Jurkat, Clone E6-1 (cell line): ENCODE measurements at regions not wholly inside any gene's neighbourhood (a gene's known extent, or its start where the extent isn't known, plus 50 kb on each side); places are given as distances from the start of the nearest gene placed in this dataset.

ENCODE experiments used
- DNase-seq: peaks from one replicate; pipeline ENCODE4 v3.0.0-alpha.2; 2011; ENCODE audit warnings: low read depth, low spot score
- H3K4me3 ChIP-seq: 2 replicates; pipeline ENCODE4 v1.5.1; 2011; ENCODE audit warnings: mild to moderate bottlenecking, low read length, control low read depth, moderate library complexity

- DNase-seq = peak; percentile 61
- no peak overlapping the region for H3K4me3 ChIP-seq
Observed at GRCh38 chr18:30929718-30930117, 112.8 kb downstream of the DSC3 start.

- H3K4me3 ChIP-seq = no peak overlapping the region
- DNase-seq = no peak
Observed at GRCh38 chr18:30929065-30929464, 113.5 kb downstream of the DSC3 start.

- no peak overlapping the region for H3K4me3 ChIP-seq
- DNase-seq = no peak
Observed at GRCh38 chr18:30927517-30928075, 114.9 kb downstream of the DSC3 start.

DNA sequence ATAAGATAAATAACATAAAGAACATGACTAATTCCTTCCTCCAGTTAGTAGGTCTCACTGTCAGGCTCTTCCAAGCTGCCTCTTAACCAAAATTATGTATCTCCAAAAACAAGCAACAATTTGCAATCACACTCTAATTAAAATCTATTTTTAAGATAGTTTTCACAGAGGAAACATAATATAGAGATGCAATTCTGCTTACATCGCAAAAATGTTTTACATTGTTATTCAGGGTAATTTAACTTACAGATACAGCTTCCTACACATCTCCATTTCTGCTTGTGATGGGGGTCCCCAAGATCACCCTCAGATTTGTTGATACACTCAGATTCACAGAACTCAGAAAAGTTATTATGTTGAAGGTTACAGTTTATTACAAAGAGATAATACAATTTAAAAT lies 115.5 kb downstream of the DSC3 start:
- no peak for DNase-seq
- H3K4me3 ChIP-seq = no peak overlapping the region

DNA sequence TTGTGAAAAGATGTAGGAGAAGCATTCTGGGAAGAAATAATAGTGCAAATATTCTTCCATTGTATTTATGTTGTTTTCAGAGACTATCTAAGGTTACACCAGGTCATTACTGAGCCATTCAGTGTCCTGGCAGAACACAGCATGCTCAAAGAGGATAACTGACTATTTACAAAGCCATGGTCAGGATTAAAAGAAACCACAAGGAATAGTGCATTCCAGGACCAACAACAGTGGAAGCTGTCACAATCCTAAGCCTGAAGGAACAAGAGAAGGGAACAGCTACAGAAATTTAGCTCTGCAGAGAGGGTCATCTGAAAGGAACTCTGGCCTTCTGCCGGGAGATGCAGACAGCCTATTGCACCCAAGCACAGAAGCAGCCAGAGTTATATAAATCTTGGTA lies 116.7 kb downstream of the DSC3 start:
- DNase-seq = no peak
- no peak overlapping the region for H3K4me3 ChIP-seq

DNA sequence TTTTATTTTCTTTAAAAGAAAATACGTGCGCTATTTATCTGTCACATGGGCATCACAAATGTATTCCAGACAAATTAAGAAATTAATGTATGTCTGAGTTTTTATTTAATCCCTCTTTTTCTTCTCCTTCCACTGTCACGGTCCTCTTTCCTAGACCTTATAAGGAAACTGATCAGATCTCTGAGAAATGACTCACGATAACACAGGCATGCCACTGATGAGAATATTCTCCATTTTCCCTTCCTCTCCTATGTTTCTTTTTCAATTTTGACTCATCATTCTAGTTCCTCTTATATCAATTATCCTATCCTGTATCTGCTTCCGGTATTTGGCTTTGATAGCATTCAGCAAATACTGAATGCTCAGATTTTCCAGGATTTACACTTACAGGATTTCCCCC lies 121.8 kb downstream of the DSC3 start:
- no peak overlapping the region for H3K4me3 ChIP-seq
- no peak for DNase-seq

DNA sequence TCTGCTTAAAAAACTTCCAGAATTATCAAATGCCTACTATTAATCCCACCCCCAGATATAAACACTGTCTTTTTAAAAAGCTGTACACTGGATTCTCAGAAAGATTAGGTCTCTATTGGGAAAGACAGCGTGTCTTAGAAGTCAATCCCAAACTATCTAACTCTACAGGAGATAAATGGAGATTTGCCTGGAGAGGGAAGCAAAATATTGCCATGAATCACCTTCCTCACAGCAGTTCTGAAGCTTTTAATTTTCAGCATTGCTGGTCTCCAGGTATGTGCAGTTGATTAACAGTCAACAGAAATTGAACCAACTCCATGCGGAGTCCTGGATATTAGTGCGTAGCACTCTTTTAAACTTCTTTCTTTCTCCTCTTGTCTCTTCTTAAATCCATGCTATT lies 122.2 kb downstream of the DSC3 start:
- no peak for DNase-seq
- no peak overlapping the region for H3K4me3 ChIP-seq

DNA sequence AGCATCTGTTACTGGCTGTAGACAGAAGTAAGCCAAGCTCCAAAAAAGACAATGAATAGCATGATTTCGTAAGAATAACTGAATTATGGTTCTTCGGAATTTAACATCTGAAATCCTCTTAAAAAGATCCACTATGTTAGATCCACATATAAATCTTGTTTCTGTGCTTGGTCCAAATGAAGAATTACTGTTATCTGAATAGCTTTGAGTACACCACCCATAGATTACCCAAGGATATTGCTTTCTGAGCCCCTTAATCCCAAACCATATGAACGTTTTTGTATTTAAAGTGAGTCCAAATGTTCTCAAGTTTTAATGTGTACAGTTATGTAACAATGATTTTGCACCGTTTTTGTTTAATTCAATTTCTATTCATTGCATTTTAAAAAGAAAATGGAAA lies 124.9 kb downstream of the DSC3 start:
- no peak overlapping the region for H3K4me3 ChIP-seq
- DNase-seq = no peak

GRCh38 chr18:30915336-30915988 lies 127.1 kb downstream of the DSC3 start:
- no peak overlapping the region for H3K4me3 ChIP-seq
- no peak for DNase-seq

DNA sequence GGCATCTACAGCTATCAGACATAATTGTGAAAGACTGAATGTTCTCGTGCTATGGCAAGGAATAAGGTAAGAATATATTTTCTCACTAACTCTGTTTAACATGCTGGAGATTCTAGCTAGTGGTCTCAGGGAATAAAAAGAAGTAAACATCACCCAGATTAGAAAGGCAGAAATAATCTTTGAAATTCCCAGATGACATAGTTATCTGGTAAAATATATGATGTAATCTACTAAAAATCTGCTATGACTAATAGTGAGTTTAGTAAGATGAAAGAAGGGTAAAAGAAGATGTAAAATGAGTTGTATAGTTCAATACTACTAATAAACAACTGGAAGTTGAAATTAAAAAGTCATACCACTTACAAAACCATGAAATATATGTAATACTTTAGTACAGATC lies 134.2 kb downstream of the DSC3 start:
- no peak for DNase-seq
- H3K4me3 ChIP-seq = no peak overlapping the region

DNA sequence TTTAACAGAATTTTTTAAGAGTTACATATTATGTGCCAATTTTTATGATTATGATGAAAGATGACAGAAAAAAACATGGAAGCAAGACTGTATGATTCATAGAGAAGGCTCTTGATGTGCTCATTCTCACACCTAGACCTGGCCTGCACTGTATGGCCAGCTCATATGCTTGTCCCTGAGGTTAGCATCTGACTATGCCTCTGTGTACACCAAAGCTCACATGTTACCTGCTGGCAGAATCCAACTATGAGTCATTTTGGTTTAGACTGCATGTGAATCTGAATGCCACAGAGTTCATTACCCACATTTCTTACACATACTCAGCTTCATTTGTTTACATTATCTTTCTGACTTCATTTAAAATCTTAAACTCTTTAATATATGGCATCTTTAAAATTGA lies 139.0 kb downstream of the DSC3 start:
- DNase-seq = no peak
- no peak overlapping the region for H3K4me3 ChIP-seq

DNA sequence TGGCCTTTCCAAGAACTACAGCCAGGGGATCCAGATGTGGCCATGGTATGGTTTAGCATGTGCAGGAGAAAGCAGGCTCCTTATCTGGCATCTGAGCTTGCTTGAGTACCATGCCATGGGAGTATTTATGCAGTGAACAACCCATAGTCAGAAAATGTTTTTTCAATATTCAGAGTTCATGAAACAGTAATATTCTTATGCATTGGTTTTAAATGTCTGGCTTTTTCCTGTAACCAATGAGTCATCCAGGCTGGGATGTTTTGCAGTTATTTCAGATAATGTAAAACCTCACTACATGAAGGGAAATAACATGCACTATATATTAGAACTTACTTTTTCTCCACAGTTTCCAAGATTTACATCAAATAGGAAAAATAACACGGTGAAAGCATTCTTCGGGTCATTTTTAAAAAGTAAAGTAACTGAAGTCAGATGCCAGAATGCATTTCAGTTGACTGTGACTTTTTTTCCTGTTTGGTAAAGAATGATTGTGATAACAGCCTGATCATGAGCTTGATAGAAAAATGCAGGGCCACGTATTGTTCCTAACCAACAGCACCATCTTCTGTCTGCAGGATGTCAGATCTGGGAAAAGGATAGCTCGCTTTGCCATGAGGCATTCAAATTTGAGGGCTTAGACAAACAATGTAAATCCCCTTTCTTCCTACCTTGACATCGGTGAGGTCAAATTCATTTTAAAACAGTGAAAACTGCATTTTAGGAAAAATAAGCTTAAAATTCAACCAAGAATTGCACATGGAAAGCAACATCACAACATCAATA lies 152.8 kb downstream of the DSC3 start:
- H3K4me3 ChIP-seq = no peak overlapping the region
- DNase-seq = peak; percentile 0

DNA sequence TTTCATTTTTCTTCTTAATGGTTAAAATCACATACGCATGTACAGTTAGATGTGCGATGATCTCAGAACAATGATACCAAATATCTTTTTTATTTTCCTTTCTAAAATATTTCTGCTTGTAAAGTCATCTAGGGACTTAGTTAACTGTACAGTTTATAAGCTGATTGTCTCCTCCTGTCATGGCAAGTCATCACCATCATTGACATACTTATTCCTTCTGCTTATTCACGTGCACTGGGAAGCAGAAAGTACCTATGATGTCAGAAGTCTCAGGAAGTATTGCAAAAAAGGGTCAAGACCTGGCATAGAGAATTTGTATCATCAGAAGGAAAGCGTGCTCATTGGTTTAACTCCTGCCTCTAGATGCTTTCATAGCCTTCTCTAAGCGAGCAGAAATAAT lies 154.2 kb downstream of the DSC3 start:
- no peak for DNase-seq
- no peak overlapping the region for H3K4me3 ChIP-seq

- no peak for DNase-seq
- no peak overlapping the region for H3K4me3 ChIP-seq
Observed at GRCh38 chr18:30886998-30887397, 155.5 kb downstream of the DSC3 start.

- no peak for DNase-seq
- no peak overlapping the region for H3K4me3 ChIP-seq
Observed at GRCh38 chr18:30870466-30870865, 172.1 kb downstream of the DSC3 start.

- no peak for DNase-seq
- no peak overlapping the region for H3K4me3 ChIP-seq
Observed at GRCh38 chr18:30862900-30863299, 179.6 kb downstream of the DSC3 start.

- H3K4me3 ChIP-seq = no peak overlapping the region
- no peak for DNase-seq
Observed at GRCh38 chr18:30860741-30861140, 181.8 kb downstream of the DSC3 start.

DNA sequence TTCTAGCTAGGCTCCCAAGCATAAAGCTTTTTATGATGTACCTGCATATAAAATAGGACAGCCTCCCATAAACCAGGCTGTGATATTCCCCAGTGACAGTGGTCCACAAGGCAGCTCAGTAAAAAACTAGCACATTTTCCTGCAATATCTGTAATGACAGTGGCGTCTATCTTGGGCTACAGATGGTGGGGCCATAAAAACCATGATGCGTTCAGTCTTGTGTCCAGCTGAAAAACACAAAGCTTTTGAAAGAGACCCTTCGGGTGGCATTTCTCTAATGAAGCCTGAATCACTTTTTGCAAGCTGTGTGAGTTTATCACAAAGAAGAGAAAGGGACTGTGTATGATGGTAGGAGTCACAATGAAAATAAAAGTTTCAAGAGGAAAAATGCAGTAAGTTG lies 183.5 kb downstream of the DSC3 start:
- DNase-seq = no peak

GRCh38 chr18:30858560-30858959 lies 184.0 kb downstream of the DSC3 start:
- no peak overlapping the region for H3K4me3 ChIP-seq
- DNase-seq = no peak

More for the DNA sequence above, 183.5 kb downstream of the DSC3 start:
- no peak overlapping the region for H3K4me3 ChIP-seq

- H3K4me3 ChIP-seq = no peak overlapping the region
- no peak for DNase-seq
Observed at GRCh38 chr18:30855762-30856161, 186.8 kb downstream of the DSC3 start.

DNA sequence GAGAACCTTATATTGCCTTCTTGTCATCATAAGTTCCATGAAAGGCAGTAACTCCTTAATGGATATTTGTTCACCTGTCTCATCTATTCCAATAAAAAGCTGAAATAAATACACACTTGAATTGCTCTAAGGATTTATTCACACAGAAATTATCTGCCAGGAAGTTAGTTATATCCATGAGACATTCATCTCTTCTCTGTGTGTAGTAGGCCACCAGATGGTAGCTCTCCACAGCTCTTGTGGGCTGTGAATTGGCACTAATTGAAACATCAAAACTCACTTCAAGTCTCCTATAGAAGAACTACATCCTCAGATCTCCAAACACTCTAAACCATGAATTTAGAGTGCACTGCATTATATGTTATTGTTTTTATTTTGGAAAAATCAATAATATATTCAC lies 189.6 kb downstream of the DSC3 start:
- no peak overlapping the region for H3K4me3 ChIP-seq
- DNase-seq = no peak
